Caco-2 (cell line): ENCODE measurements at regions not wholly inside any gene's neighbourhood (a gene's known extent, or its start where the extent isn't known, plus 50 kb on each side); places are given as distances from the start of the nearest gene placed in this dataset.

Source experiments
- BruUV-seq: library from RNA; stranded (reverse); fragments of 400-500 nt; replicated peaks from 2 replicates; lab custom pipeline; 2021; lab: Mats Ljungman, UMichigan
- CTCF ChIA-PET: fragments of 300-600 bp; sonication (Branson Sonifier 250); formaldehyde crosslinking; loops from one replicate; lab custom pipeline; 2022; ENCODE audit warnings: antibody characterized with exemption; lab: Charles Lee
- POLR2A ChIA-PET: fragments of 300-600 bp; sonication (Branson Sonifier 250); formaldehyde crosslinking; loops from one replicate; lab custom pipeline; 2022; ENCODE audit warnings: antibody characterized with exemption; lab: Charles Lee
- DNase-seq, 2 experiments: peaks; one replicate each; pipeline versions ENCODE4 v3.0.0 to v3.0.0-alpha.2; 2020 to 2022
- H3K27me3 ChIP-seq: replicated peaks from 2 replicates; pipeline ENCODE4 v1.6.0; 2011; ENCODE audit warnings: low read length; ENCODE audit not compliant: control insufficient read depth, insufficient read depth
- H3K36me3 ChIP-seq: 2 replicates; pipeline ENCODE4 v1.5.1; 2011; ENCODE audit warnings: low read length; ENCODE audit not compliant: control insufficient read depth, insufficient read depth
- H3K4me1 ChIP-seq: fragments of 250-450 bp; sonication (Bioruptor Pico); 2 replicates; pipeline ENCODE4 v1.5.1; 2020; ENCODE audit warnings: mild to moderate bottlenecking
- H3K4me3 ChIP-seq: 2 replicates; pipeline ENCODE4 v1.5.1; 2011; ENCODE audit warnings: low read depth, mild to moderate bottlenecking, control low read depth, low read length
- H3K9me3 ChIP-seq: fragments of 250-450 bp; sonication (Bioruptor Pico); 2 replicates; pipeline ENCODE4 v1.5.1; 2020; ENCODE audit warnings: mild to moderate bottlenecking, moderate library complexity
- H3K27ac Mint-ChIP-seq: one replicate; pipeline ENCODE4 v1.8.0; 2022; ENCODE audit warnings: mixed read lengths; ENCODE audit not compliant: unreplicated experiment
- H3K27me3 Mint-ChIP-seq: one replicate; pipeline ENCODE4 v1.8.0; 2022; ENCODE audit warnings: mixed read lengths; ENCODE audit not compliant: insufficient read depth, unreplicated experiment
- H3K36me3 Mint-ChIP-seq: one replicate; pipeline ENCODE4 v1.8.0; 2022; ENCODE audit warnings: mild to moderate bottlenecking, mixed read lengths; ENCODE audit not compliant: insufficient read depth, unreplicated experiment
- H3K4me1 Mint-ChIP-seq: one replicate; pipeline ENCODE4 v1.8.0; 2022; ENCODE audit warnings: low read depth, mixed read lengths; ENCODE audit not compliant: unreplicated experiment
- H3K4me3 Mint-ChIP-seq: one replicate; pipeline ENCODE4 v1.8.0; 2022; ENCODE audit warnings: mild to moderate bottlenecking, moderate library complexity, mixed read lengths; ENCODE audit not compliant: unreplicated experiment
- H3K9me3 Mint-ChIP-seq: one replicate; pipeline ENCODE4 v1.8.0; 2022; ENCODE audit warnings: mixed read lengths; ENCODE audit not compliant: unreplicated experiment
- intact Hi-C: fragments of 100-400 bp; cut with micrococcal nuclease; formaldehyde crosslinking; loops from one replicate; pipeline ENCODE4 v1.10.0; 2022; ENCODE audit not compliant: unreplicated experiment
- TF ChIP-seq, protein P1 (sequence below), 2 experiments: fragments of 200-600 bp in 1 of 2; IDR thresholded peaks; 1 replicate in 1 of 2; 2 replicates in 1 of 2; pipeline versions ENCODE4 v1.5.1 to v1.8.0; 2011 to 2022; ENCODE audit warnings: antibody characterized with exemption in 1 of 2, control low read depth in 1 of 2, inconsistent platforms in 1 of 2, low read depth in 1 of 2, low read length in 1 of 2, mild to moderate bottlenecking in 1 of 2, moderate library complexity in 1 of 2; ENCODE audit not compliant: insufficient read depth in 1 of 2, severe bottlenecking in 1 of 2, unreplicated experiment in 1 of 2

- BruUV-seq: no TSS peak
- no peak overlapping the region for H3K27ac Mint-ChIP-seq
- intact Hi-C loops: no loop called here
- Histone ChIP-seq H3K27me3 (no peaks in the 10 kb centered on the region), H3K4me3 (no peak overlapping the region), H3K9me3 (peaks cover 5% of the 10 kb centered on the region; the same call in 1 of the 2 replicates), H3K36me3 (no peaks in the 10 kb centered on the region), H3K4me1 (no peaks in the 10 kb centered on the region)
- H3K4me3 Mint-ChIP-seq: no peak overlapping the region
- H3K4me1 Mint-ChIP-seq: no peaks in the 10 kb centered on the region
- H3K27me3 Mint-ChIP-seq: peaks cover 2% of the 10 kb centered on the region
- no peaks in the 10 kb centered on the region for H3K36me3 Mint-ChIP-seq
- TF ChIP-seq, protein P1, sequence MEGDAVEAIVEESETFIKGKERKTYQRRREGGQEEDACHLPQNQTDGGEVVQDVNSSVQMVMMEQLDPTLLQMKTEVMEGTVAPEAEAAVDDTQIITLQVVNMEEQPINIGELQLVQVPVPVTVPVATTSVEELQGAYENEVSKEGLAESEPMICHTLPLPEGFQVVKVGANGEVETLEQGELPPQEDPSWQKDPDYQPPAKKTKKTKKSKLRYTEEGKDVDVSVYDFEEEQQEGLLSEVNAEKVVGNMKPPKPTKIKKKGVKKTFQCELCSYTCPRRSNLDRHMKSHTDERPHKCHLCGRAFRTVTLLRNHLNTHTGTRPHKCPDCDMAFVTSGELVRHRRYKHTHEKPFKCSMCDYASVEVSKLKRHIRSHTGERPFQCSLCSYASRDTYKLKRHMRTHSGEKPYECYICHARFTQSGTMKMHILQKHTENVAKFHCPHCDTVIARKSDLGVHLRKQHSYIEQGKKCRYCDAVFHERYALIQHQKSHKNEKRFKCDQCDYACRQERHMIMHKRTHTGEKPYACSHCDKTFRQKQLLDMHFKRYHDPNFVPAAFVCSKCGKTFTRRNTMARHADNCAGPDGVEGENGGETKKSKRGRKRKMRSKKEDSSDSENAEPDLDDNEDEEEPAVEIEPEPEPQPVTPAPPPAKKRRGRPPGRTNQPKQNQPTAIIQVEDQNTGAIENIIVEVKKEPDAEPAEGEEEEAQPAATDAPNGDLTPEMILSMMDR (IDR thresholded peaks at IDR 0.05; ENCODE audit: insufficient read depth in 1 of 2, low read depth in 1 of 2, low read length in 1 of 2, severe bottlenecking in 1 of 2, unreplicated experiment in 1 of 2): no peak
- no peaks in the 10 kb centered on the region for H3K9me3 Mint-ChIP-seq
- POLR2A ChIA-PET: no interaction called here
- no peak for DNase-seq
- CTCF ChIA-PET: no interaction called here
Measured at GRCh38 chr19:31513841-31514240, 164.6 kb upstream of the TSHZ3 start.

- Mint-ChIP-seq H3K4me3 (no peak overlapping the region), H3K27ac (no peak overlapping the region)
- no peaks in the 10 kb centered on the region; the same call in 1 of the 2 replicates for H3K9me3 ChIP-seq
Measured at GRCh38 chr19:31515931-31516330, 166.7 kb upstream of the TSHZ3 start.

DNA sequence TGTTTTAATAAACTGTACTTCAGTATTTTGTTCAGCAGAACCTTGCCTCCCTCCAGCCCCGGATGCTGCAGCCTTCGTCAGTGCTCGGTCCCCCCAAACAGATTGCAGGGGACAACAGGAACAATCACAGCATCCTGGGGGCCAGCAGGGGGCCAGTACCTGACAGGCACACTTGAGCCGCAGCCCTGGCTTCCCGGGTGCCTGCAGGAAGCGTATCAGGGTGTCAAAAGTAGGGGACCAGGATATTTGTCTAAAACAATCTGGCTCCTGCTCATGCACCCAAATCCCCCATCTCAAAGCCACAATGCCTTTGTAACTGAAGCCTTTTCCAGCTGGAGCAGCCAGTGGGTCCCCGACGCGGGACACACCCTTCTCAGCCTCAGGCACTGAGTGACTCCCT is 167.5 kb upstream of the TSHZ3 start:
- H3K27me3 ChIP-seq: no peaks in the 10 kb centered on the region
- no peaks in the 10 kb centered on the region for H3K4me1 Mint-ChIP-seq
- H3K36me3 ChIP-seq: no peaks in the 10 kb centered on the region
- H3K9me3 Mint-ChIP-seq: no peaks in the 10 kb centered on the region
- H3K27me3 Mint-ChIP-seq: peaks cover 2% of the 10 kb centered on the region
- no TSS peak for BruUV-seq
- no peak for DNase-seq
- H3K36me3 Mint-ChIP-seq: no peaks in the 10 kb centered on the region
- H3K9me3 ChIP-seq: no peaks in the 10 kb centered on the region; the same call in 1 of the 2 replicates
- intact Hi-C loops: no loop called here
- CTCF ChIA-PET: no interaction called here
- no peak overlapping the region for H3K4me3 Mint-ChIP-seq
- no peak overlapping the region for H3K4me3 ChIP-seq
- TF ChIP-seq, protein P1 (IDR thresholded peaks at IDR 0.05; ENCODE audit: insufficient read depth in 1 of 2, low read depth in 1 of 2, low read length in 1 of 2, severe bottlenecking in 1 of 2, unreplicated experiment in 1 of 2): no peak
- POLR2A ChIA-PET: no interaction called here
- no peaks in the 10 kb centered on the region for H3K4me1 ChIP-seq
- no peak overlapping the region for H3K27ac Mint-ChIP-seq

More at GRCh38 chr19:31515931-31516330, 166.7 kb upstream of the TSHZ3 start:
- TF ChIP-seq, protein P1 (IDR thresholded peaks at IDR 0.05; ENCODE audit: insufficient read depth in 1 of 2, low read depth in 1 of 2, low read length in 1 of 2, severe bottlenecking in 1 of 2, unreplicated experiment in 1 of 2): no peak
- Histone ChIP-seq H3K36me3 (no peaks in the 10 kb centered on the region), H3K27me3 (no peaks in the 10 kb centered on the region), H3K4me3 (no peak overlapping the region), H3K4me1 (no peaks in the 10 kb centered on the region)
- peaks cover 2% of the 10 kb centered on the region for H3K27me3 Mint-ChIP-seq
- no TSS peak for BruUV-seq
- H3K4me1 Mint-ChIP-seq: no peaks in the 10 kb centered on the region
- no peaks in the 10 kb centered on the region for H3K36me3 Mint-ChIP-seq
- POLR2A ChIA-PET: no interaction called here
- intact Hi-C loops: no loop called here
- H3K9me3 Mint-ChIP-seq: no peaks in the 10 kb centered on the region
- no peak for DNase-seq
- CTCF ChIA-PET: no interaction called here
